ENCODE measurements at regions not wholly inside any gene's neighbourhood (a gene's known extent, or its start where the extent isn't known, plus 50 kb on each side); places are given as distances from the start of the nearest gene placed in this dataset.
"Not testable (repeated sequence)": the region's sequence is repeated elsewhere in the genome, so short reads cannot be mapped to it uniquely, and the experiment has no call there.

- in situ Hi-C loops (cut with MboI), result loop anchor here (25.0 kb wide), 3 partner anchors 467 to 1208 kb away; no protein-coding TSS in a partner anchor
- no TSS peak for BruUV-seq (replicated peaks)
- Histone ChIP-seq H3K4me2 (ENCODE audit: insufficient read depth, low read length) (no peak overlapping the region), H3K4me1 (replicated peaks in 1 of 2; ENCODE audit: control insufficient read depth in 2 of 2, insufficient read depth in 2 of 2, low read length in 2 of 2) (no peaks in the 10 kb centered on the region), H4K20me1 (replicated peaks; ENCODE audit: control insufficient read depth, insufficient read depth, low read length) (no peaks in the 10 kb centered on the region), H3K79me2 (ENCODE audit: control insufficient read depth, insufficient read depth, low read length) (no peaks in the 10 kb centered on the region), H3K9me3 (replicated peaks; ENCODE audit: control insufficient read depth, insufficient read depth, low read depth, low read length) (no peaks in the 10 kb centered on the region), H3K36me3 (ENCODE audit: control insufficient read depth, insufficient read depth, low read length) (no peaks in the 10 kb centered on the region), H3K9me1 (ENCODE audit: control insufficient read depth, insufficient read depth, low read length) (no peaks in the 10 kb centered on the region), H2AFZ (ENCODE audit: low read depth, low read length) (no peak overlapping the region), H3K4me3 (no peak overlapping the region), H3K27me3 (ENCODE audit: control insufficient read depth in 2 of 2, insufficient read depth in 2 of 2, low read length in 2 of 2) (no peaks in the 10 kb centered on the region), H3K27ac (ENCODE audit: extremely low read depth, low read depth, low read length) (no peak overlapping the region), H3K9ac (ENCODE audit: insufficient read depth in 1 of 2, low read depth in 2 of 2, low read length in 2 of 2) (no peak overlapping the region)
- no peak for DNase-seq (ENCODE audit: extremely low read depth in 1 of 4, low spot score in 3 of 4)
- no peak for TF ChIP-seq ZFPM2 (CRISPR knock-in tag; IDR thresholded peaks at IDR 0.05)
- no peak for TF ChIP-seq CREBBP (IDR thresholded peaks at IDR 0.05; ENCODE audit: low read depth, low read length)
- no peak for TF ChIP-seq FUS (optimal IDR thresholded peaks at IDR 0.05; ENCODE audit: low read depth, low read length)
- no peak for TF ChIP-seq ZBED1 (IDR thresholded peaks at IDR 0.05)
- TF ChIP-seq MAZ (CRISPR knock-in tag; conservative IDR thresholded peaks at IDR 0.05 in 1 of 2, IDR thresholded peaks at IDR 0.05 in 1 of 2), result no peak
- TF ChIP-seq NKRF (IDR thresholded peaks at IDR 0.05; ENCODE audit: borderline replicate concordance), result no peak
- TF ChIP-seq SMARCA5 (IDR thresholded peaks at IDR 0.05), result no peak
- no peak for TF ChIP-seq NRF1 (conservative IDR thresholded peaks at IDR 0.05 in 1 of 2, IDR thresholded peaks at IDR 0.05 in 1 of 2)
- TF ChIP-seq ZNF778 (CRISPR knock-in tag; IDR thresholded peaks at IDR 0.05), result no peak
- ChIA-PET CTCF (ENCODE audit: low intra/inter-chr PET ratio) (no interaction called here), POLR2A (interaction anchor here (1.2 kb wide), 1 partner anchor 10 kb away, joined by 4 read pairs; no protein-coding TSS in a partner anchor)
- ATAC-seq, result peak; percentile 45
- no peak for FAIRE-seq
- intact Hi-C loops (cut with micrococcal nuclease), result no loop called here
- 2% methylated on average over 3 of the region's 3 CpGs for whole genome bisulfite sequencing (ENCODE audit: insufficient coverage, low coverage, missing lambda C conversion rate)
Measured at GRCh38 chr15:21270474-21270873, 169.8 kb downstream of the POTEB3 start.

GRCh38 chr15:21269673-21270072, 170.6 kb downstream of the POTEB3 start:
- FAIRE-seq; BruUV-seq (replicated peaks); intact Hi-C loops (cut with micrococcal nuclease); H3K9ac ChIP-seq (ENCODE audit: insufficient read depth in 1 of 2, low read depth in 2 of 2, low read length in 2 of 2); H3K36me3 ChIP-seq (ENCODE audit: control insufficient read depth, insufficient read depth, low read length); H2AFZ ChIP-seq (ENCODE audit: low read depth, low read length); H3K4me1 ChIP-seq (replicated peaks in 1 of 2; ENCODE audit: control insufficient read depth in 2 of 2, insufficient read depth in 2 of 2, low read length in 2 of 2); DNase-seq (ENCODE audit: extremely low read depth in 1 of 4, low spot score in 3 of 4); H4K20me1 ChIP-seq (replicated peaks; ENCODE audit: control insufficient read depth, insufficient read depth, low read length); H3K79me2 ChIP-seq (ENCODE audit: control insufficient read depth, insufficient read depth, low read length); H3K27me3 ChIP-seq (ENCODE audit: control insufficient read depth in 2 of 2, insufficient read depth in 2 of 2, low read length in 2 of 2); H3K27ac ChIP-seq (ENCODE audit: extremely low read depth, low read depth, low read length); ATAC-seq; CTCF ChIA-PET (ENCODE audit: low intra/inter-chr PET ratio); H3K9me1 ChIP-seq (ENCODE audit: control insufficient read depth, insufficient read depth, low read length); H3K4me3 ChIP-seq; H3K4me2 ChIP-seq (ENCODE audit: insufficient read depth, low read length); H3K9me3 ChIP-seq (replicated peaks; ENCODE audit: control insufficient read depth, insufficient read depth, low read depth, low read length): not testable (repeated sequence)
- in situ Hi-C loops (cut with MboI), result loop anchor here (10.0 to 25.0 kb wide), 4 partner anchors 468 to 1207 kb away; no protein-coding TSS in a partner anchor
- WGBS (ENCODE audit: insufficient coverage, low coverage, missing lambda C conversion rate), result 0% methylated on average over 4 of the region's 4 CpGs
- POLR2A ChIA-PET, result interaction anchor here (0.7 to 1.2 kb wide), 2 partner anchors 9 to 607 kb away, joined by 3 to 4 read pairs; no protein-coding TSS in a partner anchor
